WTC11 (cell line): ENCODE measurements at regions not wholly inside any gene's neighbourhood (a gene's known extent, or its start where the extent isn't known, plus 50 kb on each side); places are given as distances from the start of the nearest gene placed in this dataset.

ENCODE experiments used
- AFF4 ChIP-seq: sonication (generic); formaldehyde crosslinking; IDR thresholded peaks from 2 replicates; pipeline ENCODE4 v1.8.1; 2023; ENCODE audit warnings: mild to moderate bottlenecking, missing genetic modification reagents, borderline replicate concordance
- ATF2 ChIP-seq: sonication (generic); formaldehyde crosslinking; IDR thresholded peaks from 2 replicates; pipeline ENCODE4 v1.8.1; 2022; ENCODE audit warnings: low read depth, missing genetic modification reagents, borderline replicate concordance
- ATF6 ChIP-seq: sonication (generic); formaldehyde crosslinking; IDR thresholded peaks from 2 replicates; pipeline ENCODE4 v1.8.1; 2023; ENCODE audit warnings: mild to moderate bottlenecking, missing genetic modification reagents
- CREB1 ChIP-seq: sonication (generic); formaldehyde crosslinking; IDR thresholded peaks from 2 replicates; pipeline ENCODE4 v1.8.0; 2023; ENCODE audit warnings: mild to moderate bottlenecking, missing genetic modification reagents
- E2F5 ChIP-seq: sonication (generic); formaldehyde crosslinking; IDR thresholded peaks from 2 replicates; pipeline ENCODE4 v1.8.1; 2022; ENCODE audit warnings: mild to moderate bottlenecking, moderate library complexity, missing genetic modification reagents
- JUN ChIP-seq: sonication (generic); formaldehyde crosslinking; IDR thresholded peaks from 2 replicates; pipeline ENCODE4 v1.8.0; 2023; ENCODE audit warnings: mild to moderate bottlenecking, missing genetic modification reagents
- TF ChIP-seq, protein P1 (sequence below): sonication (generic); formaldehyde crosslinking; IDR thresholded peaks from 2 replicates; pipeline ENCODE4 v1.8.1; 2023; ENCODE audit warnings: mild to moderate bottlenecking, missing genetic modification reagents
- TF ChIP-seq, protein P2 (sequence below): fragments of 200-600 bp; IDR thresholded peaks from 2 replicates; pipeline ENCODE4 v1.8.0; 2022; ENCODE audit warnings: antibody characterized with exemption
- TF ChIP-seq, protein P3 (sequence below): sonication (generic); formaldehyde crosslinking; IDR thresholded peaks from 2 replicates; pipeline ENCODE4 v1.8.0; 2022; ENCODE audit warnings: mild to moderate bottlenecking, missing genetic modification reagents
- TF ChIP-seq, protein P4 (sequence below): sonication (generic); formaldehyde crosslinking; IDR thresholded peaks from 2 replicates; pipeline ENCODE4 v1.8.1; 2023; ENCODE audit warnings: mild to moderate bottlenecking, missing genetic modification reagents, moderate library complexity

- TF ChIP-seq, protein P1, sequence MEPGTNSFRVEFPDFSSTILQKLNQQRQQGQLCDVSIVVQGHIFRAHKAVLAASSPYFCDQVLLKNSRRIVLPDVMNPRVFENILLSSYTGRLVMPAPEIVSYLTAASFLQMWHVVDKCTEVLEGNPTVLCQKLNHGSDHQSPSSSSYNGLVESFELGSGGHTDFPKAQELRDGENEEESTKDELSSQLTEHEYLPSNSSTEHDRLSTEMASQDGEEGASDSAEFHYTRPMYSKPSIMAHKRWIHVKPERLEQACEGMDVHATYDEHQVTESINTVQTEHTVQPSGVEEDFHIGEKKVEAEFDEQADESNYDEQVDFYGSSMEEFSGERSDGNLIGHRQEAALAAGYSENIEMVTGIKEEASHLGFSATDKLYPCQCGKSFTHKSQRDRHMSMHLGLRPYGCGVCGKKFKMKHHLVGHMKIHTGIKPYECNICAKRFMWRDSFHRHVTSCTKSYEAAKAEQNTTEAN (CRISPR knock-in tag): no peak
- TF ChIP-seq, protein P2, sequence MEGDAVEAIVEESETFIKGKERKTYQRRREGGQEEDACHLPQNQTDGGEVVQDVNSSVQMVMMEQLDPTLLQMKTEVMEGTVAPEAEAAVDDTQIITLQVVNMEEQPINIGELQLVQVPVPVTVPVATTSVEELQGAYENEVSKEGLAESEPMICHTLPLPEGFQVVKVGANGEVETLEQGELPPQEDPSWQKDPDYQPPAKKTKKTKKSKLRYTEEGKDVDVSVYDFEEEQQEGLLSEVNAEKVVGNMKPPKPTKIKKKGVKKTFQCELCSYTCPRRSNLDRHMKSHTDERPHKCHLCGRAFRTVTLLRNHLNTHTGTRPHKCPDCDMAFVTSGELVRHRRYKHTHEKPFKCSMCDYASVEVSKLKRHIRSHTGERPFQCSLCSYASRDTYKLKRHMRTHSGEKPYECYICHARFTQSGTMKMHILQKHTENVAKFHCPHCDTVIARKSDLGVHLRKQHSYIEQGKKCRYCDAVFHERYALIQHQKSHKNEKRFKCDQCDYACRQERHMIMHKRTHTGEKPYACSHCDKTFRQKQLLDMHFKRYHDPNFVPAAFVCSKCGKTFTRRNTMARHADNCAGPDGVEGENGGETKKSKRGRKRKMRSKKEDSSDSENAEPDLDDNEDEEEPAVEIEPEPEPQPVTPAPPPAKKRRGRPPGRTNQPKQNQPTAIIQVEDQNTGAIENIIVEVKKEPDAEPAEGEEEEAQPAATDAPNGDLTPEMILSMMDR: no peak
- TF ChIP-seq, protein P3, sequence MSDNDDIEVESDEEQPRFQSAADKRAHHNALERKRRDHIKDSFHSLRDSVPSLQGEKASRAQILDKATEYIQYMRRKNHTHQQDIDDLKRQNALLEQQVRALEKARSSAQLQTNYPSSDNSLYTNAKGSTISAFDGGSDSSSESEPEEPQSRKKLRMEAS (CRISPR knock-in tag): no peak
- no peak for TF ChIP-seq JUN (CRISPR knock-in tag)
- no peak for TF ChIP-seq CREB1
- TF ChIP-seq AFF4 (CRISPR knock-in tag): no peak
- no peak for TF ChIP-seq ATF6
- TF ChIP-seq, protein P4, sequence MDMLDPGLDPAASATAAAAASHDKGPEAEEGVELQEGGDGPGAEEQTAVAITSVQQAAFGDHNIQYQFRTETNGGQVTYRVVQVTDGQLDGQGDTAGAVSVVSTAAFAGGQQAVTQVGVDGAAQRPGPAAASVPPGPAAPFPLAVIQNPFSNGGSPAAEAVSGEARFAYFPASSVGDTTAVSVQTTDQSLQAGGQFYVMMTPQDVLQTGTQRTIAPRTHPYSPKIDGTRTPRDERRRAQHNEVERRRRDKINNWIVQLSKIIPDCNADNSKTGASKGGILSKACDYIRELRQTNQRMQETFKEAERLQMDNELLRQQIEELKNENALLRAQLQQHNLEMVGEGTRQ (CRISPR knock-in tag): no peak
- TF ChIP-seq ATF2 (CRISPR knock-in tag): no peak
- TF ChIP-seq E2F5 (CRISPR knock-in tag): no peak
Observed at GRCh38 chr6:74942130-74942529, 263.7 kb downstream of the COL12A1 start.
